SH-SY5Y (cell line): ENCODE measurements at regions not wholly inside any gene's neighbourhood (a gene's known extent, or its start where the extent isn't known, plus 50 kb on each side); places are given as distances from the start of the nearest gene placed in this dataset.

Experiments used
- GATA2 ChIP-seq: IDR thresholded peaks from 2 replicates; pipeline ENCODE4 v1.6.1; 2011; ENCODE audit warnings: mild to moderate bottlenecking, low read depth, low read length
- GATA3 ChIP-seq: IDR thresholded peaks from 2 replicates; pipeline ENCODE4 v1.6.1; 2011; ENCODE audit warnings: low read depth, mild to moderate bottlenecking, low read length, moderate library complexity

- no peak for TF ChIP-seq GATA3
- TF ChIP-seq GATA2: no peak
Observed at GRCh38 chrX:150240643-150240970, 122.5 kb upstream of the MAMLD1 start.
